Activated T-helper 17 cell treated with anti-CD3 and anti-CD28 coated beads, Interleukin-2, amount 50 U/mL, for 72 hours (primary cell): ENCODE measurements at regions not wholly inside any gene's neighbourhood (a gene's known extent, or its start where the extent isn't known, plus 50 kb on each side); places are given as distances from the start of the nearest gene placed in this dataset.
"Not testable (repeated sequence)": the region's sequence is repeated elsewhere in the genome, so short reads cannot be mapped to it uniquely, and the experiment has no call there.

Experiments used
- ATAC-seq: fragments of 150-1000 bp; cut with Tn5 transposase; replicated peaks from 2 replicates; pipeline ENCODE4 v1.10.0; 2021; ENCODE audit warnings: mild to moderate bottlenecking, moderate library complexity
- H3K27ac Mint-ChIP-seq: one replicate; pipeline ENCODE4 v1.8.0; 2022; ENCODE audit warnings: mixed read lengths
- H3K27me3 Mint-ChIP-seq: one replicate; pipeline ENCODE4 v1.8.0; 2022; ENCODE audit warnings: mixed read lengths
- H3K36me3 Mint-ChIP-seq: one replicate; pipeline ENCODE4 v1.8.0; 2022; ENCODE audit warnings: low read depth, mild to moderate bottlenecking, mixed read lengths
- H3K4me1 Mint-ChIP-seq: one replicate; pipeline ENCODE4 v1.8.0; 2022; ENCODE audit warnings: mixed read lengths
- H3K4me3 Mint-ChIP-seq: one replicate; pipeline ENCODE4 v1.8.0; 2022; ENCODE audit warnings: mild to moderate bottlenecking, mixed read lengths
- H3K9me3 Mint-ChIP-seq: one replicate; pipeline ENCODE4 v1.8.0; 2022; ENCODE audit warnings: mixed read lengths

- peak; percentile 24 for ATAC-seq
- H3K27me3 Mint-ChIP-seq, H3K9me3 Mint-ChIP-seq, H3K4me3 Mint-ChIP-seq, H3K36me3 Mint-ChIP-seq, H3K4me1 Mint-ChIP-seq, H3K27ac Mint-ChIP-seq: not testable (repeated sequence)
These were observed 53.6 kb upstream of the SCAF4 start for GRCh38 chr21:31785237-31786163.

GRCh38 chr21:31781737-31782136 is 49.8 kb upstream of the SCAF4 start:
- Mint-ChIP-seq H3K9me3 (no peaks in the 10 kb centered on the region), H3K27me3 (peaks cover 7% of the 10 kb centered on the region), H3K4me3 (no peak overlapping the region), H3K27ac (no peak overlapping the region), H3K4me1 (peaks cover 5% of the 10 kb centered on the region), H3K36me3 (no peaks in the 10 kb centered on the region)
- no peak for ATAC-seq
